HG03064 (cell line): ENCODE measurements at regions not wholly inside any gene's neighbourhood (a gene's known extent, or its start where the extent isn't known, plus 50 kb on each side); places are given as distances from the start of the nearest gene placed in this dataset.

ENCODE experiments used
- ATAC-seq: cut with Tn5 transposase; IDR thresholded peaks from one replicate; pipeline ENCODE4 v1.9.1; 2021; ENCODE audit warnings: low read depth; ENCODE audit not compliant: unreplicated experiment

GRCh38 chr6:54440549-54440948 lies 132.3 kb downstream of the TINAG start:
- ATAC-seq, result no peak

- no peak for ATAC-seq
These were observed 132.8 kb downstream of the TINAG start for GRCh38 chr6:54441020-54441419.

GRCh38 chr6:54441687-54442248 lies 133.5 kb downstream of the TINAG start:
- no peak for ATAC-seq

DNA sequence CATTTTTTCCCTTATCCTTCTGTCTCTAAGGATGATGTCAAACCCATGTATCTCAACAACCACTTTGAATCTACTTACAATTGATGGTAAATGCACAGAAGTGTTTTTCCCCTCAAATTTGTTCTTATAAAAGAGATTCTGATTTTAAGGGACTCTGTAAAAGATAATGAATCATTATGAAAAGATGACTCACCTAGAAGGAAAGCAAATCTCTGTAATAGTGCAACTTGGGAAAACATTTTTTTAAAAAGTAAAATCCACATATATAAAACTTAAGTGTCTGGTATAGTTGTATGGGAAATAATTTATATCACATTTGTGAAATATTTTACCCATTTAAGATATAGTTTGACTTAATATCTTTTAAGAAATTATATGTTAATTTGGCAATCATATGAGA lies 137.0 kb downstream of the TINAG start:
- ATAC-seq, result no peak

GRCh38 chr6:54448617-54449016 lies 140.4 kb downstream of the TINAG start:
- ATAC-seq, result no peak

GRCh38 chr6:54451516-54451915 lies 143.3 kb downstream of the TINAG start:
- no peak for ATAC-seq

- no peak for ATAC-seq
These were observed 155.2 kb downstream of the TINAG start for GRCh38 chr6:54463354-54464024.

DNA sequence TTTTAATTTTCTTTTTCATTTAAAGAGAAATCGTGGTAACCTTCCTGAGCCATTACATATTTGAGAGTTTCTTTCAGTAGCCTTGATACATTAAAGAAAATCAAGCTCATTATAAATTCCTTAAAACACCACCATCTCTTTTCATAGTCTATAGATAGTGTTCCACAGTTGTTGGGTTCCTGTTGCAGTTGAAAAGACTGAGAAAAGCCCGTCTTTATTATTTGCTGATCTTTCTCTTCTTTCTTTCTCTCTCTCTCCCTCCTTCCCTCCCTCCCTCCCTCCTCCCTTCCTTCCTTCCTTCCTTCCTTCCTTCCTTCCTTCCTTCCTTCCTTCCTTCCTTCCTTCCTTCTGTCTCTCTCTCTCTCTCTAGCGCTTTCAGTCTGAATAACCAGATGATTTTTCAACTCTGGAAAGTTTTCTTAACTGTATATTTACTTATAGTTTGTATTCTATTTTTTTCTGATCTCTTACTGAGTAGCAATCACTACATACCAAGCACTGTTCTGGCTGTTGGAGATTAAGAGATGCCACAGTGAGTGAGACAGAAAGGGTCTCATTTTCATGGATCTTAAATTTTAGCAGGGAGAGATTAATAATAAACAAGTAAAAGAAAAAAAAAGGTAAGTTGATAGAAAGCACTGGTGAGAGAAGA lies 157.5 kb downstream of the TINAG start:
- ATAC-seq, result no peak

GRCh38 chr6:54467384-54467783 lies 159.1 kb downstream of the TINAG start:
- ATAC-seq, result no peak

- ATAC-seq, result no peak
These were observed 165.1 kb downstream of the TINAG start for GRCh38 chr6:54473328-54473727.

DNA sequence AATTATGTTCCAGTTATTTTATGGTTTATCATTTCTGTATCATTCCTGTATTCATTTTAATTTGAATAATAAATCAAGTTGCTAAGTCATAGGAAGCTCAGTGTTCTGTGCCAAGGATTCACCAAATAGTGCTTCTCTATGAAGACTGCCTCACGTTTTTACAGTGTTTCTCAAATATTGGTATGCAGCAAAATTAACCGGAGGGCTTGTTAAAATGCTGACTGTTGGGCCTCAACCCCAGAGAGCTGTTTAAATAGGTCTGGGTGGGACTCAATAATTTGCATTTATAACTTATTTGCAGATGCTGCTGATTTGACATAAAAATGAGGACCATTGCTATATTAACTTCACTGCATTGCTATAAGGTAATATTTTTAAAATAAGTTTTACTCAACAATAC lies 166.7 kb downstream of the TINAG start:
- no peak for ATAC-seq

DNA sequence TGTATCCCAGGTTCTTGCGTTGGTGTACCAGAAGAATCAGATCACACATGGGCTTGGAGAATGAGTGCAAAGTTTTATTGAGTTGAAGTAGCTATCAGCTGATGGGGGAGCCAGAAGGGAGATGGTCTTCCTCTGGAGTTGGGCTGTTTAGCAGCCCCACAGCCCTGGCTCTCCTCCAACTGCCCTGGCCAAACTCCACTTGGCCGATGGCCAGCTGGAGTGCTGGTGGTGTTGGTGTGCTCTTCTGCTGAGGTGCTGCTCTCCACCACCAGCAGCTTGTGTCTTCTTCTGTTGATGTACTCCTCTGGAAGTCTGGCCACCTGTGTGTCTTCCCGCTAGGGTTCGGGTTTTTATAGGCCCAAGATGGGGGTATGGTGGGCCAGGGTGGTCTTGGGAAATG lies 172.8 kb downstream of the TINAG start:
- ATAC-seq, result no peak

DNA sequence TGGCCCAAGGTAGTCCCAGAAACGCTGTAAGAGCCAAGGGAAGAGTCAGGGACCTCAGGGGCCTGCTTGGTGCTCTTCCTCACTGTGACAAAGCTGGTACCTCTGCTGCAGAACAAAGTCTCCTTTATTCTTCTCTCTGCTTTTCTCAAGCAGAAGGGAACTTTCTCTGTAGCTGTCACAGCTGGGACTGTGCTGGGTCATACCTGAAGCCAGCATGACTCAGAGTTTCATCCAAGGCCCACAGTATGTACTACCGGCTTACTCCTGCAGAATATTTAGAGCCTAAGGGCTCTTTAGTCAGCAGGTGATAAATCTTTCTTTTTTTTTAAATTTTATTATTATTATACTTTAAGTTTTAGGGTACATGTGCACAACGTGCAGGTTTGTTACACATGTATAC lies 183.2 kb downstream of the TINAG start:
- ATAC-seq, result no peak

DNA sequence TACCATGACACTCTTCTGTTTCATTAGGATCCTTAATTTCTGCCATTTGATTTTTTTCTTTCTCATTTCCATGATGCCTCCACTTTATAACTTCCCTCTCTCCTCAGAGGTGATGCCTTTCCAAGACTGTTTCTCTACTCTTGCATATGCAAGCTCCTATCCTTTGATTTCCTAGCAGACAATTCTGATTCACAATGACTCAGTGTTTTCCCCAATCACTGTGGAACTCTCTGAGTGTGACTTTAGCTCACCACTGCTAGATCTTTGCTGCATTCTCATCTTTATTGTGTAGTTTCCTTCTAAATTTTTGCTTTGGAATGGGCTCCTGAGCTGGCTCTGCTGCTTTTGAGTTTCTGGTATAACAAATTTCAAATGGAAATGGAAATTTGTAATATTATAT lies 184.9 kb downstream of the TINAG start:
- no peak for ATAC-seq

- no peak for ATAC-seq
These were observed 194.9 kb downstream of the TINAG start for GRCh38 chr6:54503144-54503543.

GRCh38 chr6:54515013-54515412 lies 206.8 kb downstream of the TINAG start:
- ATAC-seq, result no peak

DNA sequence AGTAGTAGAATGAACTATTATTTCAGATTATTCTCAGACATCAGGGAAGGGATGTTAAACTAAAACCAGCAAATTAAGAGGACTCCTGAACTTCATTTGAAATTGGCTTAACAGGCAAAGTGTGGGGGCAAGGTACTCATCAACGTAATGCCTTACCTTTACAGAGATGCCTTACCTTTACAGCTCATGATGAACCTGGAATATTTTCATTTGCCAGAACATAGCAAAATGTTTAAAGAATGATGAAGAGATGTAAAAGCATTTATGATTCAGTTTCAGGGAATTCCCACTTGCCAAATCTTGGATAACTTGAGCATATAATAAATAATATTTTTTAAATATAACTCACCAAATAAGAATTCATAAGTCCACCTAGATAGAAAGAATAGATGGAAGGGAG lies 207.5 kb downstream of the TINAG start:
- ATAC-seq, result no peak

DNA sequence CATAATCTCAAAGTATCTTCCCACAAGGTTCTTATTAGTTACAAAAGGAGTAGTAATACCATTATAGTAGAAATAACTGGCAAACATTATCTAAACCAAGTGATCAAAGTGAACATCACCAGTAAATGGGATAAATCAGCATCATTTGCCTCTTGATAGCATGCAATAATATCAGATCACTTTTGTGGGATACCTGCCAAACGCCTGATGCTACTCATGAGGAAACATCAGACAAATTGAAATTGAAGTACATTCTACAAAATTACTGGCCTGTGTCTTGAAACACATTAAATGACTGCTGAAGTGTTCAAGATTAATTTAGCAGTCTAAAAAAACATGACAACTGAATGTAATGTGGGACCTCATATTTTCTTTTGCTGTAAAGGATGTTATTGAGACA lies 208.1 kb downstream of the TINAG start:
- no peak for ATAC-seq

- ATAC-seq, result no peak
These were observed 210.9 kb downstream of the TINAG start for GRCh38 chr6:54519161-54519560.

DNA sequence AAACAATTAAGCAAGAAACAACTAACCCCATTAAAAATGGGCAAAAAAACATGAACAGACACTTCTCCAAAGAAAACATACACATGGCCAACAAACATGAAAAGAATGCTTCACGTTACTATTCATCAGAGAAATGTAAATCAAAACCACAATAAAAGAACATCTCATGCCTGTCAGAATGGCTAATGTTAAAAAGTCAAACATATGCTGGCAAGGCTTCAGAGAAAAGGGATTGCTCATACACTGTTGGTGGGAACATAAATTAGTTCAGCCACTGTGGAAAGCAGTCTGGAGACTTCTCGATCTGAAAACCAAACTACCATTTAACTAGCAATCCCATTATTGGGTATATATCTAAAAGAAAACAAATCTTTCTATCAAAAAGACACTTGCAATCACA lies 217.5 kb downstream of the TINAG start:
- ATAC-seq, result no peak

- no peak for ATAC-seq
These were observed 225.3 kb downstream of the TINAG start for GRCh38 chr6:54533567-54533966.

DNA sequence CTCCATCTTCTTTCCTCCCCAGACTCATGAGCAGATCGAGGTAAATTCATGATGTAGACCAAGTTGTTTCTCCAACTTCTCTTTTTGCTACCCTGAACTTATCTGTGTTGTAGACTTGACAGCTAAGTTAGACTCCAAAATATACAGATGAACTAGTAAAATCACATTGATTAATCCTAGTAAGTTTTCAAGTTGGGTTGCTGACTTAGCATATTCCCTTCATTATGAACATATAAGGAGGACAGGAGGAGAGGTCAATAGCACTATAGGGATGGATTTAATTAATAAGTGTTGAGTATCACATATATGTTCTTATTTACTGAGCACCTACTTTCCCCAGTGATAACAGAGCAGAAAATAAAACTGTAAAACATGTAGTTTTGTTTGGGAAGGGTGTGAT lies 227.3 kb downstream of the TINAG start:
- ATAC-seq, result no peak
